Panc1 (cell line): ENCODE measurements at regions not wholly inside any gene's neighbourhood (a gene's known extent, or its start where the extent isn't known, plus 50 kb on each side); places are given as distances from the start of the nearest gene placed in this dataset.

ENCODE experiments used
- CTCF ChIP-seq: fragments of 450-650 bp; IDR thresholded peaks from 2 replicates; pipeline ENCODE4 v1.5.1; 2017; ENCODE audit warnings: mild to moderate bottlenecking
- POLR2AphosphoS5 ChIP-seq: IDR thresholded peaks from 2 replicates; pipeline ENCODE4 v1.6.1; 2012; ENCODE audit warnings: mild to moderate bottlenecking, low read depth, low read length, moderate library complexity
- REST ChIP-seq, 2 experiments: IDR thresholded peaks; 2 replicates each; pipeline ENCODE4 v1.6.1; 2011 to 2012; ENCODE audit warnings: low read depth in 2 of 2, control low read depth in 1 of 2, low read length in 1 of 2, mild to moderate bottlenecking in 1 of 2, moderate library complexity in 1 of 2; ENCODE audit not compliant: insufficient read depth in 1 of 2
- SIN3A ChIP-seq: IDR thresholded peaks from 2 replicates; pipeline ENCODE4 v1.6.1; 2012; ENCODE audit warnings: low read depth, mild to moderate bottlenecking, low read length, moderate library complexity, borderline replicate concordance; ENCODE audit not compliant: insufficient read depth
- TCF7L2 ChIP-seq: IDR thresholded peaks from 2 replicates; pipeline ENCODE4 v1.6.1; 2011; ENCODE audit warnings: mild to moderate bottlenecking, low read depth, low read length, inconsistent platforms

- TF ChIP-seq CTCF (no peak), POLR2AphosphoS5 (no peak), SIN3A (no peak), TCF7L2 (no peak), REST (IDR thresholded peaks at IDR 0.05; ENCODE audit: insufficient read depth in 1 of 2, low read depth in 2 of 2, low read length in 1 of 2) (no peak)
Observed at GRCh38 chr7:133202942-133203341, 49.9 kb upstream of the EXOC4 start.
